ENCODE measurements at regions not wholly inside any gene's neighbourhood (a gene's known extent, or its start where the extent isn't known, plus 50 kb on each side); places are given as distances from the start of the nearest gene placed in this dataset.

DNA sequence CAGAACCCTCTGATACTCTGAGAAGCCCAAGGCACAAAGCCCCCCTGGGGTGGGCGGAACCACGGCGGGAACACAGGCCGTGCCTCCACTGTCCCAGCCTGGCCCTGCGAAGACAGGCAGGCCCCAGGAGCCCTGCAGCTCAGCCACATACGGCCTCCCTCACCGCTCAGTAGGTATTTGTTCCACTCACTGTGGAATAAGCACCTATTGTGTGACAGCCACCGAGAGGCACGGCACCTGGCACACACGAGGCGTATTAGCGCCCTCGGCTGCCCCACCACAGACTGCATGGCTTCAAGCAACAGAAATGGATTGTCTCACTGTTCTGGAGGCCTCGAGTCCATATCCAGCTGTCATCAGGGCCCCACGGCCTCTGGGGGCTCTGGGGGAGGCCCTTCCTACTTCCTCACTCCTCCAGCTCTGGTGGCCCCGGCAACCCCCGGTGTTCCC, 66.3 kb downstream of the NCOR2 start:
- H3K27me3 ChIP-seq (ENCODE audit: control insufficient read depth, insufficient read depth, low read length) = no peaks in the 10 kb centered on the region
- no peak for DNase-seq (ENCODE audit: low read depth)
- TF ChIP-seq CTCF (IDR thresholded peaks at IDR 0.05; ENCODE audit: insufficient read depth, low read length, poor library complexity, severe bottlenecking) = no peak
- H3K4me3 ChIP-seq (ENCODE audit: low read depth, low read length) = no peak overlapping the region
- H3K36me3 ChIP-seq (ENCODE audit: control insufficient read depth, insufficient read depth, low read length) = no peaks in the 10 kb centered on the region

DNA sequence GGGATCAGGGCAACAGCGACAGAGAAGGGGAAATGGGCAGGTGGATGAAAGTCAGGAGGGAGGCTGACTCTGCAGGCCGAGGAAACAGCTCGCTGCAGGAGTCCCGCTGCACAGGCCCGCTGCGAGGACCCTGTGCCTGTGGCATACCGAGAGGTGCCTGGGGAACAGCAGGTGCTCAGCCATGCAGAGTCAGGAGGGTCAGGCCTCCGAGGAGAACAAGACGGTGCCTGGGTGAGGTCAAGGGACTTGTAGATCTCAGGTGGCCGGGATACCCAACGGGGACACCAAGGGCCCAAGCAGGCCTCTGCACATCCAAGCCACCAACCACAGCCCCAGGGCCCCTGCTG, 67.5 kb downstream of the NCOR2 start:
- Histone ChIP-seq H3K36me3 (ENCODE audit: control insufficient read depth, insufficient read depth, low read length) (no peaks in the 10 kb centered on the region), H3K4me3 (ENCODE audit: low read depth, low read length) (no peak overlapping the region), H3K27me3 (ENCODE audit: control insufficient read depth, insufficient read depth, low read length) (no peaks in the 10 kb centered on the region)
- no peak for TF ChIP-seq CTCF (IDR thresholded peaks at IDR 0.05; ENCODE audit: insufficient read depth, low read length, poor library complexity, severe bottlenecking)
- DNase-seq (ENCODE audit: low read depth) = no peak

DNA sequence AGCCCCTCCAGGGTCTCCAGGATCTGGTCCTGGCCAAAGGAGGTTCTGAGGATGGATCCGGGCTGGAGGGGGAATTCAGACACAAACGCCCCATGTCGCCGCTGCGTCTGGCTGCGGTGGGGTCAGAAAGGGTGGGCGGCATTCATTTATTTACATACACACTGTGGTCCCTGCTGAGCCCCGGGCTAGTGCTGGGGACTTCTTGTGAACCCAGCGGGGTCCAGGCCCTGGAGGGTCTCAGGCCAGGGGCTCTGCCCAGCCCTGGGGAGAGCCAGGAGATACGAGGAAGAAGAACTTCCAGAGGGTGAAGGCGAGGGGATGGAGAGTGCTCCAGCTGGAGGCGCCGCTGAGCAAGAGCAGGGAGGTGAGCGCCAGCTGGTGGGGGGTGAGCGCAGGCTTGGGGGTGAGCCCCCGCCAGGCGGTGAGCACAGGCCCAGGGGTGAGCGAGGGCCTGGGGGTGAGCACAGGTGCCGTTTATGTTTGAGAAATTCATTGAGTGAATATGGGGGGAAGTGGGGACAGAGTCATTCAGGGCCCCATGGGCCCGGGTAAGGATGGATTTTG, 68.1 kb downstream of the NCOR2 start:
- Histone ChIP-seq H3K27me3 (ENCODE audit: control insufficient read depth, insufficient read depth, low read length) (no peaks in the 10 kb centered on the region), H3K4me3 (ENCODE audit: low read depth, low read length) (no peak overlapping the region), H3K36me3 (ENCODE audit: control insufficient read depth, insufficient read depth, low read length) (no peaks in the 10 kb centered on the region)
- TF ChIP-seq CTCF (IDR thresholded peaks at IDR 0.05; ENCODE audit: insufficient read depth, low read length, poor library complexity, severe bottlenecking) = peak; percentile 10
- DNase-seq (ENCODE audit: low read depth) = no peak

GRCh38 chr12:124498275-124499189, 68.9 kb downstream of the NCOR2 start:
- H3K36me3 ChIP-seq (ENCODE audit: control insufficient read depth, insufficient read depth, low read length) = no peaks in the 10 kb centered on the region
- no peaks in the 10 kb centered on the region for H3K27me3 ChIP-seq (ENCODE audit: control insufficient read depth, insufficient read depth, low read length)
- no peak for DNase-seq (ENCODE audit: low read depth)
- no peak overlapping the region for H3K4me3 ChIP-seq (ENCODE audit: low read depth, low read length)
- no peak for TF ChIP-seq CTCF (IDR thresholded peaks at IDR 0.05; ENCODE audit: insufficient read depth, low read length, poor library complexity, severe bottlenecking)

- DNase-seq (ENCODE audit: low read depth) = no peak
- Histone ChIP-seq H3K27me3 (ENCODE audit: control insufficient read depth, insufficient read depth, low read length) (no peaks in the 10 kb centered on the region), H3K36me3 (ENCODE audit: control insufficient read depth, insufficient read depth, low read length) (no peaks in the 10 kb centered on the region), H3K4me3 (ENCODE audit: low read depth, low read length) (no peak overlapping the region)
- TF ChIP-seq CTCF (IDR thresholded peaks at IDR 0.05; ENCODE audit: insufficient read depth, low read length, poor library complexity, severe bottlenecking) = no peak
These were observed 69.8 kb downstream of the NCOR2 start for GRCh38 chr12:124497658-124498057.

Data from kidney epithelial cell (primary cell).